SK-N-SH treated with all-trans-retinoic acid at 6 μM for 48 hours (cell line): ENCODE measurements at regions not wholly inside any gene's neighbourhood (a gene's known extent, or its start where the extent isn't known, plus 50 kb on each side); places are given as distances from the start of the nearest gene placed in this dataset.

Experiments used
- ARNTL ChIP-seq: fragments of 450-650 bp; formaldehyde crosslinking; IDR thresholded peaks from 2 replicates; pipeline ENCODE4 v1.5.0; 2020; ENCODE audit warnings: low read depth, mild to moderate bottlenecking, moderate library complexity, borderline replicate concordance
- CREB5 ChIP-seq: fragments of 250-450 bp; sonication (Bioruptor Pico); IDR thresholded peaks from 2 replicates; pipeline ENCODE4 v1.5.1; 2020; ENCODE audit warnings: low read depth, mild to moderate bottlenecking, moderate library complexity
- CSRNP3 ChIP-seq: fragments of 250-450 bp; sonication (Bioruptor Pico); IDR thresholded peaks from 2 replicates; pipeline ENCODE4 v1.5.1; 2021; ENCODE audit warnings: mild to moderate bottlenecking, moderate library complexity
- ESRRG ChIP-seq: fragments of 250-450 bp; sonication (Bioruptor Pico); IDR thresholded peaks from 2 replicates; pipeline ENCODE4 v1.6.1; 2021; ENCODE audit warnings: mild to moderate bottlenecking
- OSR1 ChIP-seq: fragments of 250-450 bp; sonication (Bioruptor Pico); IDR thresholded peaks from 2 replicates; pipeline ENCODE4 v1.8.0; 2022; ENCODE audit warnings: moderate library complexity, mild to moderate bottlenecking, inconsistent platforms
- PPARA ChIP-seq: fragments of 250-450 bp; sonication (Bioruptor Pico); IDR thresholded peaks from 2 replicates; pipeline ENCODE4 v1.5.0; 2020; ENCODE audit warnings: mild to moderate bottlenecking, borderline replicate concordance
- RARB ChIP-seq: fragments of 250-450 bp; sonication (Bioruptor Pico); IDR thresholded peaks from 2 replicates; pipeline ENCODE4 v1.8.0; 2021; ENCODE audit warnings: mild to moderate bottlenecking, moderate library complexity
- ZFP3 ChIP-seq: fragments of 250-450 bp; sonication (Bioruptor Pico); IDR thresholded peaks from 2 replicates; pipeline ENCODE4 v1.5.0; 2020; ENCODE audit warnings: mild to moderate bottlenecking, moderate library complexity
- ZFP30 ChIP-seq: fragments of 450-650 bp; formaldehyde crosslinking; IDR thresholded peaks from 2 replicates; pipeline ENCODE4 v1.5.0; 2022; ENCODE audit warnings: mild to moderate bottlenecking, moderate library complexity
- ZNF70 ChIP-seq: fragments of 450-650 bp; formaldehyde crosslinking; IDR thresholded peaks from 2 replicates; pipeline ENCODE4 v1.5.0; 2020; ENCODE audit warnings: mild to moderate bottlenecking, moderate library complexity
- TF ChIP-seq, protein P1 (sequence below): fragments of 250-450 bp; sonication (Bioruptor Pico); IDR thresholded peaks from 2 replicates; pipeline ENCODE4 v1.8.0; 2020; ENCODE audit warnings: mild to moderate bottlenecking, moderate library complexity, borderline replicate concordance

- TF ChIP-seq ZFP3 (CRISPR knock-in tag) (no peak), ESRRG (no peak), ZFP30 (no peak), ZNF70 (no peak), OSR1 (CRISPR knock-in tag) (no peak), RARB (CRISPR knock-in tag) (no peak), ARNTL (CRISPR knock-in tag) (no peak), PPARA (CRISPR knock-in tag) (no peak), CREB5 (CRISPR knock-in tag) (no peak), CSRNP3 (CRISPR knock-in tag) (no peak)
- TF ChIP-seq, protein P1, sequence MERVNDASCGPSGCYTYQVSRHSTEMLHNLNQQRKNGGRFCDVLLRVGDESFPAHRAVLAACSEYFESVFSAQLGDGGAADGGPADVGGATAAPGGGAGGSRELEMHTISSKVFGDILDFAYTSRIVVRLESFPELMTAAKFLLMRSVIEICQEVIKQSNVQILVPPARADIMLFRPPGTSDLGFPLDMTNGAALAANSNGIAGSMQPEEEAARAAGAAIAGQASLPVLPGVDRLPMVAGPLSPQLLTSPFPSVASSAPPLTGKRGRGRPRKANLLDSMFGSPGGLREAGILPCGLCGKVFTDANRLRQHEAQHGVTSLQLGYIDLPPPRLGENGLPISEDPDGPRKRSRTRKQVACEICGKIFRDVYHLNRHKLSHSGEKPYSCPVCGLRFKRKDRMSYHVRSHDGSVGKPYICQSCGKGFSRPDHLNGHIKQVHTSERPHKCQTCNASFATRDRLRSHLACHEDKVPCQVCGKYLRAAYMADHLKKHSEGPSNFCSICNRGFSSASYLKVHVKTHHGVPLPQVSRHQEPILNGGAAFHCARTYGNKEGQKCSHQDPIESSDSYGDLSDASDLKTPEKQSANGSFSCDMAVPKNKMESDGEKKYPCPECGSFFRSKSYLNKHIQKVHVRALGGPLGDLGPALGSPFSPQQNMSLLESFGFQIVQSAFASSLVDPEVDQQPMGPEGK: no peak
Observed at GRCh38 chr13:74389056-74389455, 254.9 kb upstream of the KLF12 start.
